Aorta (tissue), 5 donors: ENCODE measurements at regions not wholly inside any gene's neighbourhood (a gene's known extent, or its start where the extent isn't known, plus 50 kb on each side); places are given as distances from the start of the nearest gene placed in this dataset.

Experiments used
- ATAC-seq: fragments of 200-7000 bp; cut with Tn5 transposase; one replicate; pipeline ENCODE4 v1.9.1; 2022; ENCODE audit warnings: moderate library complexity; ENCODE audit not compliant: low FRiP score
- DNase-seq, 2 donors: peaks; one replicate each; pipeline ENCODE4 v3.0.0-alpha.2; 2020
- H3K27ac ChIP-seq, 2 donors: one replicate each; pipeline ENCODE4 v1.5.1; 2013; ENCODE audit warnings: low read length in 2 of 2, mild to moderate bottlenecking in 2 of 2, moderate library complexity in 2 of 2, control low read depth in 1 of 2, inconsistent platforms in 1 of 2, low read depth in 1 of 2
- H3K27me3 ChIP-seq, 2 donors: one replicate each; pipeline ENCODE4 v1.6.1; 2013; ENCODE audit warnings: control low read depth in 1 of 2, low read length in 1 of 2, mild to moderate bottlenecking in 1 of 2, moderate library complexity in 1 of 2; ENCODE audit not compliant: insufficient read depth in 2 of 2, control insufficient read depth in 1 of 2
- H3K36me3 ChIP-seq, 2 donors: one replicate each; pipeline ENCODE4 v1.6.1; 2013; ENCODE audit warnings: control low read depth in 1 of 2, low read length in 1 of 2, mild to moderate bottlenecking in 1 of 2; ENCODE audit not compliant: insufficient read depth in 2 of 2, control insufficient read depth in 1 of 2
- H3K4me1 ChIP-seq, 2 donors: one replicate each; pipeline ENCODE4 v1.6.1; 2013; ENCODE audit warnings: low read length in 2 of 2, control low read depth in 1 of 2, mild to moderate bottlenecking in 1 of 2, moderate library complexity in 1 of 2; ENCODE audit not compliant: insufficient read depth in 2 of 2, control insufficient read depth in 1 of 2
- H3K4me3 ChIP-seq, 2 donors: one replicate each; pipeline ENCODE4 v1.5.1; 2013; ENCODE audit warnings: low read length in 2 of 2, control low read depth in 1 of 2, mild to moderate bottlenecking in 1 of 2
- H3K9me3 ChIP-seq: one replicate; pipeline ENCODE4 v1.6.1; 2013; ENCODE audit warnings: mild to moderate bottlenecking, low read length; ENCODE audit not compliant: control insufficient read depth
- WGBS, 2 donors: extraction: QIAGEN DNeasy Blood & Tissue Kit; methylation state at CpG; one replicate each; pipeline ENCODE4 v1.1.7; 2013; 5-methylcytosine and 5-hydroxymethylcytosine counted together
- intact Hi-C, 2 donors: fragments of 100-400 bp; cut with DNase I; formaldehyde crosslinking; loops; one replicate each; pipeline versions ENCODE4 v1.14.2 to v1.15.0; 2022
- donor health status: healthy with polysubstance abuse.
- donor health status: Bipolar disorder and iron deficiency.
- donor health status: DM: no; HTN: no; CAD: no.
- donor health status: DM: no; HTN: no; CAD: no.
- donor health status: DM: yes; HTN: yes; CAD: no.

DNA sequence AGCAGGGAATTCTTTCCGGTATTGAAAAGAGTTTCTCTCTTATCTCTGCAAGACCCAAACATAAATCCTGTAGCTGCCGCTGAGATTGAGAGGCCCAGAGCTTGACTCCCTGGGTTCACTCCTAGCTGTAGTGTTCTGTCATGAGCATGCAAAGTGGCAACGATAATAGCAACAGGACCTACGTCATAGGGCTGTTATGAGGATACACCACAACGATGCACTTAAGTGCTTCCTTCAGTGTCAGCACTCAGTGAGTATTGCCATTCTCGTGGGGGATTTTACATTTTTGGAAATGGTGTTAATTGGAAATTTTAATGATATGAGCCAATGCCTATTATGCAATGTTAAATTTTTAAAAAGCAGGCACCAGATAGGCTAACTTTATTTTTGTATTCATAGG, 199.8 kb downstream of the CYLD start:
- WGBS, 2 donors: 71 to 73% methylated on average over 6 of the region's 6 CpGs
- ATAC-seq: no peak
- DNase-seq: no peak
- no peak overlapping the region for H3K27ac ChIP-seq
- no peaks in the 10 kb centered on the region for H3K9me3 ChIP-seq
- intact Hi-C loops: no loop called here
- H3K36me3 ChIP-seq: no peaks in the 10 kb centered on the region
- H3K4me1 ChIP-seq: no peaks in the 10 kb centered on the region
- no peaks in the 10 kb centered on the region for H3K27me3 ChIP-seq
- H3K4me3 ChIP-seq: no peak overlapping the region

DNA sequence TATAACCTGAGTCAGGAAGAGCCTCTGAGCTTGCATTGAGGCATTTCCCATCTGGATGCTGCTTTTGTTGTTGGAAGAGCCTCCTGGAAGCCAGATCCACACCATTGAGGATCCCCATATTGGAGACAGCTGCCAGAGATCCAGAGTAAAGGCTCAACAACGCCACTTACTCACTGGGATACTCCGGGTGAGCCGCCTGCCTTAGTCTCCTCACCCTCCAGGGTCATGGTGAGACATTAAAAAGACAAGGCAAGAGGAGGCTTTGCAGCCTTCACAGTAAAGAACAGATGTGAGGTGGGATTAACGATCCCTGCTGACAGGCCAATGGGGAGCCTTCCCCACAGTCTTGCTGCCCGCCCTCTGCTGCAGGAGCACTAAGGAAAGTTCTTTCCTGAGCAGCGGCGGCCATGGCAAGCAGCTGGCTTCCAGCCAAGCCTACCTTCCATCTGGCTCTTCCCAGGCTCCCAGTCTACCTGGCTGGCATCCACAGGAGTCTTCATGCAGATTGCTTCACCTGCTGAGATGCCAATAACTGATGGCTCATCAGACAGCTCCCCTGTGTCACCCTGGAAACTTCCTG, 198.5 kb downstream of the CYLD start:
- WGBS, 2 donors: 64 to 67% methylated on average over 7 of the region's 7 CpGs
- H3K27ac ChIP-seq: no peak overlapping the region
- intact Hi-C loops: no loop called here
- no peak overlapping the region for H3K4me3 ChIP-seq
- H3K36me3 ChIP-seq: no peaks in the 10 kb centered on the region
- no peak for ATAC-seq
- no peaks in the 10 kb centered on the region for H3K9me3 ChIP-seq
- no peaks in the 10 kb centered on the region for H3K27me3 ChIP-seq
- H3K4me1 ChIP-seq: no peaks in the 10 kb centered on the region
- DNase-seq: no peak

- DNase-seq (no peak), ATAC-seq (no peak)
- no peaks in the 10 kb centered on the region for H3K4me1 ChIP-seq
- intact Hi-C loops: no loop called here
- no peaks in the 10 kb centered on the region for H3K36me3 ChIP-seq
- WGBS, 2 donors: 67 to 72% methylated on average over 2 of the region's 2 CpGs
- H3K4me3 ChIP-seq: no peak overlapping the region
- no peak overlapping the region for H3K27ac ChIP-seq
- no peaks in the 10 kb centered on the region for H3K27me3 ChIP-seq
- H3K9me3 ChIP-seq: no peaks in the 10 kb centered on the region
Observed at GRCh38 chr16:50939356-50939755, 197.5 kb downstream of the CYLD start.

GRCh38 chr16:50938932-50939331, 197.0 kb downstream of the CYLD start:
- intact Hi-C loops: no loop called here
- DNase-seq (no peak), ATAC-seq (no peak)
- no peak overlapping the region for H3K27ac ChIP-seq
- no peaks in the 10 kb centered on the region for H3K27me3 ChIP-seq
- no peaks in the 10 kb centered on the region for H3K9me3 ChIP-seq
- no peaks in the 10 kb centered on the region for H3K36me3 ChIP-seq
- no peak overlapping the region for H3K4me3 ChIP-seq
- 59 to 62% methylated on average over 11 of the region's 11 CpGs for WGBS, 2 donors
- no peaks in the 10 kb centered on the region for H3K4me1 ChIP-seq

DNA sequence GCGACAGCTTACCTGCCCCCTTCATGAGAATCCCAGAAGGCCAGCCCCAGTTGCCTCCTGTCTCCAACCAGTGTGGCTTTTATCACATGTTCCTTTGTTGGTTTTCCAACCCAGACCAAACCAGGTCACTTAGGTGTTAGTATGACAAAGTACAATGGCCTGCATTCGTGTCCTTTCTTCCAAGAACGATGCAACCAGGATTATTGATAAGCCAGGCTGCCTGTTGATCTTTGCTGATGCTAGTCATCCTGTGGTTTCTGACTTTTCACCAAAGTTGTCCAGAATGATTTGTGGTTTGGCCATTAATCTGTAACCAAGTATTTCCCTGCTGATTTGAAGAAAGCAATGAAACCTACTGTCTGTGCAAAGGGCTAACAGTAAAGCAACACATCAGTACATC, 191.4 kb downstream of the CYLD start:
- intact Hi-C loops: no loop called here
- no peak for DNase-seq
- no peaks in the 10 kb centered on the region for H3K36me3 ChIP-seq
- WGBS, 2 donors: 64 to 68% methylated on average over 3 of the region's 3 CpGs
- H3K27me3 ChIP-seq: no peaks in the 10 kb centered on the region
- no peak overlapping the region for H3K4me3 ChIP-seq
- no peaks in the 10 kb centered on the region for H3K4me1 ChIP-seq
- H3K27ac ChIP-seq: no peak overlapping the region
- no peaks in the 10 kb centered on the region for H3K9me3 ChIP-seq
- ATAC-seq: no peak

DNA sequence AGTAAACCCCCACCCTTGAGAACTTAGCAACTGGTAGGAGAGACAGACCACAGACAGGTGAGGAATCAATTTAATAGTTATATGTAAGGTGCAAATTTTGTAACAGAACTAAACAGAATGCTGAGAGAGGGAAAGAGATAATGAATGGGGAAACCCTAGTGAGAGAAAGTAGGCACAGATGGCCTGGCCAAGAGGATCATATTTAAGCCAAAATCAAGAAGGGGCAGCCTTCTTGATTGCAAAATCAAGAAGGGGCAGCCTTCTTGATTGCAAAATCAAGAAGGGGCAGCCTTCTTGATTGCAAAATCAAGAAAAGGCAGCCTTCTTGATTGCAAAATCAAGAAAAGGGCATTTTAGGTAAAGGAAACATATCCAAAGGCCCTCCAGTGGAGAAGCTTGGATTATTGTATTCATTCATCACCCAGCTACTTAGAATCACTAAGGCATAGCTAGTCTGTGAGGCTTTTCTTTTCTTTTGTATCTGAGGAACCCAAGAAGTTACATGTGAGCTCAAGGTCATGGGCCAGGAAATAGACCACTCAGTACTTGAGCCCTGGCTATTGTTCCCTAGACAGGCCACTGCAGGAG, 190.6 kb downstream of the CYLD start:
- H3K36me3 ChIP-seq: no peaks in the 10 kb centered on the region
- H3K9me3 ChIP-seq: no peaks in the 10 kb centered on the region
- H3K27ac ChIP-seq: no peak overlapping the region
- DNase-seq (no peak), ATAC-seq (no peak)
- H3K27me3 ChIP-seq: no peaks in the 10 kb centered on the region
- H3K4me3 ChIP-seq: no peak overlapping the region
- intact Hi-C loops: no loop called here
- H3K4me1 ChIP-seq: no peaks in the 10 kb centered on the region

GRCh38 chr16:50928065-50928464, 186.2 kb downstream of the CYLD start:
- ATAC-seq: no peak

DNA sequence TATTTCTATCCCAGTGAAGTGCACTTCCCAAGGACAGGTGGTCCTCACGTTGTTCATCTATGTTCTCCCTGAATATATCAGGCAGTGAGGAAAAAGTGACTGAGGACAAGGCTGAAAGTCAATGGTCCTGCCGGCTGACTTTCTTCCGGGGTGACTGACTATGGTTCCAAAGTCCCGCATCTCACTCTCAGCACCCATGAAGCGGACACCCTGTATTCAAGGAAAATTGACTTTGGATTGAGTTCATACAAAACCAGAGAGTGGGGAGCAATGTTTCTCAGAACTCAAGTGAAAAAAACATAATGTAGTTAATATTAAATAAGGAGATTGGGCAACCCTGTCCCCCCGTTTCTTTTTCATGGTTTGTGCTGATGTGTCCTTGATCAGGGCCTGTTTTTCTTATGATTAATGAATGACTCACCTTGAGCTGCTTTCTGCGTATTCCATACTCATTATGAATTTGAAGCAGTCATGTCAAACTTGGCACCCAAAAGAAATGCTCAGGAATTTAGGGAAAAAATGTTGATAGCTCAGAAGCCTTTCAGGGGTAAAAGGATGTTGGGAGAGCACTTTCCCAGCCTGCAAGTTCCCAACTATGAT, 184.0 kb downstream of the CYLD start:
- Histone ChIP-seq H3K4me1 (no peaks in the 10 kb centered on the region), H3K27ac (no peak overlapping the region), H3K36me3 (no peaks in the 10 kb centered on the region), H3K4me3 (no peak overlapping the region), H3K27me3 (no peaks in the 10 kb centered on the region), H3K9me3 (no peaks in the 10 kb centered on the region)
- WGBS, 2 donors: 61 to 62% methylated on average over 7 of the region's 7 CpGs
- intact Hi-C loops: no loop called here
- no peak for ATAC-seq
- no peak for DNase-seq

More at GRCh38 chr16:50928065-50928464, 186.2 kb downstream of the CYLD start:
- H3K4me3 ChIP-seq: no peak overlapping the region
- WGBS, 2 donors: 49 to 68% methylated on average over 5 of the region's 5 CpGs
- no peaks in the 10 kb centered on the region for H3K4me1 ChIP-seq
- intact Hi-C loops: no loop called here
- no peaks in the 10 kb centered on the region for H3K27me3 ChIP-seq
- DNase-seq: no peak
- no peaks in the 10 kb centered on the region for H3K36me3 ChIP-seq
- H3K27ac ChIP-seq: no peak overlapping the region
- no peaks in the 10 kb centered on the region for H3K9me3 ChIP-seq
